ENCODE measurements at regions not wholly inside any gene's neighbourhood (a gene's known extent, or its start where the extent isn't known, plus 50 kb on each side); places are given as distances from the start of the nearest gene placed in this dataset.

- no peak for DNase-seq
These were observed 74.3 kb downstream of the RTL6 start for GRCh38 chr22:44423556-44424358.

- DNase-seq: no peak
These were observed 75.2 kb downstream of the RTL6 start for GRCh38 chr22:44422746-44423380.

- no peak for DNase-seq
These were observed 78.6 kb downstream of the RTL6 start for GRCh38 chr22:44419429-44419828.

DNA sequence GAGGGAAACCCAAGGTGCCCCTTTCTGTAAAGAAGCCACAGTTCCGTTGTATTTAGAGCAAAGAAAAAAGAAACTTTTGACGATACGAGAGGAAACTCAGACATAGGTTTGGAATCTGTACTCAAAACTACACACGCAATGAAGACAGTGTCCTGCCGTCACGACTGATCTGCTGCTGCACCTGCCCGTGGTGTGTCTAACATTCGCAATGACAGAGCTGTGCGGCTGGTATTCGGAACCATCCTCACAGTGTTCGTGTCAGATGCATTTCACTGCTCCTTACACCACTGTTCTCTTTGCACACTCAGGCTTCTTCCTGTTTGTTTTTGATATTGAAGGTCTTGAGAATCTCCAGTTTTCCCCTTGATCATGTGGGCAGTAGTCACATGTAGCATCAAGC lies 84.8 kb downstream of the RTL6 start:
- no peak for DNase-seq

DNA sequence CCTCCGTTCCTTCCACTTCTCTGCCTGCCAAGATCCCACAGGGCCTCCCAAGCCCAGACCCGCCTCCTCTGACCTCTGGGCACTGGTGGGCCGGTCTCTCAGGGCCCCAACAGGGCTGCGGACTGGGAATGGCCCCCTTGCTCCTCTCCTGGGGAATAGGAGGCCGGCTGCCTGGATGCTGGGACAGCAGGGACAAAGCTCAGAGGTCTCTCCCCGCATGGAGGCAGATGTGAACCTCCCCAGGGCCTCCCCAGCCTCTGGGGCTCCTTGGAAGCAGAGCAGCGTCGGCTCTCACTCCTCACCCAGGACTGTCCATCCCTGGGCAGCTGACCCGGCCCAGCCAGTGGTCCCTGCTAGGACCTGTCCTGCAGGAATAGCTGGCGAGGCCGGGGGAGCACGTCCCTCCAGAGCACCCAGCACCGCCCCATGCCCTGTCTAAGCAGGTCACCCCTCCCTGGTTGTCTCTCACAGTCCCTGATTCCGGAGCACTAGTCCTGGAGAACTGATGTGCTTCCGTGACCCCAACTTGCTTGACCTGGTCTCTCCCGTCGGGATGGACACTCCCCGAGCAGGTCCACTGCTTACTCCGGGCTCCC lies 85.8 kb downstream of the RTL6 start:
- no peak for DNase-seq

DNA sequence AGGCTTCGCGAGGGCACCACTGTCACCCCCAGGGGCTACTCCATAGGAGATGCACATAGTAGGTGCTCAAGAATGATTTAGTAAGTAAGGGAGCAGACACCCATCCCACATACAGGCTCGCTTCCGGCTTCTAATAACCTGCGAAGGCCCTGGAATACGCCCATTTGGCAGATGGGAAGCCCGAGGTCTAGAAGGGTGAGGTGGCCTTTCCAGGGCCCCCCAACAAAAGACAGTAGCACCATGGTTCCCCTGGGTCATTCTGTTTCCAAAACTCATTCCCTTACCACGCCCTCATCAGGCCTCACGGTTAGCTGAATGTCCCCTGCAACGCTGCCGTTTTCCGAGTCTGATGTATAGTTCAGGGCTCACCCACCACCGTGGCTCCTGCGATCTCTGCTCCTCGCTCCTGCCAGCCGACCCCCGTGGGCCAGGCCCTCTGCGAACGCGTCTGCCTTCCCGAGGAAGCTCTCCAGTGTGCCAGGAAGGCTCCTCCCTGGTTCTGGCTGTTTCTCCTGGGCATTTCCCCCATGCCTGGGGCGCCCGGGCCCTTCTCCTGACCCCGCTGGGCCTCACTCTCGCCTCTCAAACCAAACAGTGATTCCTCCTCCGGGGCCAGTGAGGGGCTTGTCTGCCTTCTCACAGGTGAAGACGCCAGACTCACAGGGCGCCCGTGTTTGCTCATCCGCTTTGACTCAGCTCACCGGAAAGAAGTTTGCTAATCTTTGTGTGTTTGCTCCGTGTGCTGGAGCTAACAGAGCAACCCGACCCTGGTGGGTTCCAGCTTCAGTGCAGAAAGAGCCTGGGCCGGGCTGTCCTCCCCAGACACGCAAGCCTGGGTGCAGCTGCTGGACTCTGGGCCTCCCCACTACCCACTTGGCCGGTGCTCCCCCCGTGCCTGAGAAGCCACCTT lies 86.6 kb downstream of the RTL6 start:
- no peak for DNase-seq

DNA sequence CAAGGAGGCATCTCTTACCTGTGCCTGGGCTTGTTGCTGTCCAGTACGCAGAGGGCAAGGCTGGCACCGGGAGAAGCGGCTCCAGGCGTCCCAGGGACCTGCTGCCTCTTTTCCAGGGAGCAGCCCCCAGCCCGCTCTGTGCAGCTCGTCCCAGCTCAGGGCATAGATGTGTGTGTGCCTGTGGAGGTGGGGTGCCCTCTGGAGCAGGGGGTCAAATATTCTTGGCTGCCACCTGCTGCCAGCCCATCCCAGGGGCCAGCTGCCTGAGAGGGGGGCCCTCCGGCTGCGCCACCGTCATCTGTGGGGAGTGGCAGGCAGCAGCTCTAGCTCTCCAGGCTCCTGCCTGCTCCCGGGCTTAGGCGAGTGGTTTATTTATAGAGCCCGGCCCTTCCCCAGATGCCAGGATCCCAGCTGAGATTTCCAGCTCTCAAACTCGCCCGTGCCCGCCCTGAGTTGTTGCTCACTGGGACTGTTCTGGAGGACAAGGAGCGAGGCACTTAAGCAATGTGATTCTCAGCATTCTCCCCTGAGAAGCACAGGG lies 87.5 kb downstream of the RTL6 start:
- DNase-seq: no peak

- no peak for DNase-seq
These were observed 88.1 kb downstream of the RTL6 start for GRCh38 chr22:44409974-44410316.

- DNase-seq: no peak
These were observed 88.6 kb downstream of the RTL6 start for GRCh38 chr22:44409211-44409973.

- no peak for DNase-seq
These were observed 89.2 kb downstream of the RTL6 start for GRCh38 chr22:44408829-44409192.

DNA sequence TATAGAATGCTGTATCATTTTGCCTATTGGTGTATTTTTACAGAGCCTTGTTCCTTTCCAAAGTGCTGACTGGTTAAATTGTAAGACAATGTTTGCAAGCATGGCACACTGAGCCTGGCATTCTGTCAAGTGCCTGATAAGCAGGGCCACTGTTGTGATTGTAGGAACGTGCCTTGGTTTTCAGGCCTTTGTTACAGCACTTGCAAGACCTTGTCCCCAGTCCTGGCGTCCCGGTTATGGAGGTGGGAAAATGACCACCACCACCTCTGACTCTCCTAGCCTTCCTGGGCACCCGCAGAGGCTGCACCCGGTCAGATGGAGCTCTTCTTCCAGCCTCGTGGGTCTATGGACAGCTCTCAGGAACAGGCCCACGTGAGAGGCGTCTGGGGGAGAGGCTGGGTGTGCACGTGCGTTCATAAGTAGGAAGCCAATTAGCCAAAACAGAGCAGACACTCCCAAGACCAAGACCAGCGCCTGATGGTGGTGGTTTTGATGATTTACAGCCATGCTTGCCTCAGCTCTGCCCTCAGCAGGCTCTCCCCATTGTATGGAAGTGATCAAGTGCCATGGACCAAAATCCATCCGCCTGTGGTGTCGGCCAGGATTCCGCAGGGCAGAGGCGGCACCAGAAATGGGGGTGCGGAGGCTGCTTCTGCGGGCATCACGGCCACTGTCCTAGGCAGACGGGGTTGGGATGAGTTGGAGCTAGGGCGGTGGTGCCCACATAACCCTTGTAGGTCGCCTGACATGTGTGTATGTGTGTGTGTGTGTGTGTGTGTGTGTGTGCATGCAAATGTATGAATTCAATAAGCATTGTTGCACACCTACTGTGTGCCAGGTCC lies 89.8 kb downstream of the RTL6 start:
- DNase-seq: no peak

GRCh38 chr22:44407171-44407986 lies 90.7 kb downstream of the RTL6 start:
- DNase-seq: no peak

GRCh38 chr22:44406341-44407170 lies 91.5 kb downstream of the RTL6 start:
- no peak for DNase-seq

GRCh38 chr22:44405661-44406060 lies 92.4 kb downstream of the RTL6 start:
- DNase-seq: no peak

- DNase-seq: no peak
These were observed 91.7 kb upstream of the SHISAL1 start for GRCh38 chr22:44404341-44405020.

- DNase-seq: no peak
These were observed 91.0 kb upstream of the SHISAL1 start for GRCh38 chr22:44403602-44404329.

DNA sequence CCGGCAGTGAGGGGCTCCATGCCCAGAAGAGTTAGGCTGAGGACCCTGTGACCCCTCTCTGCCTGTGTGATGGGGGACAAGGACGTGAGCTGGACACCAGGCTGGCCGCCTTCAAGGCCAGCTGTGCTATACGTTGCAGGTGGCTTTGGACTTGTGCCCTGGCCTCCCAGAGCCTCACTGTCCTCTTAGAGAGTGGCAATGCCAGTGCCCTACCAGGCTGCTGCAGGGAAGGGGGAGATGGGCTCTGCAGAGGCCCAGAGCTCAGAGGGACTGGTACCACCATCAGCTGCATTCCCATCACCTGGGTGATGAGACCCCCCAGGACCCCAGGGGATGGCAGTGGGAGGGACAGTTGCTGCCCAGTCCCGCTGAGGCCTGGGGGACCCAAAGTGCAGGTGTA lies 90.4 kb upstream of the SHISAL1 start:
- no peak for DNase-seq

Data from left kidney (tissue), 1 donor.